IMR-90 (cell line): ENCODE measurements at regions not wholly inside any gene's neighbourhood (a gene's known extent, or its start where the extent isn't known, plus 50 kb on each side); places are given as distances from the start of the nearest gene placed in this dataset.

Experiments used
- ATAC-seq: fragments of 200-7000 bp; cut with Tn5 transposase; 2 replicates; pipeline ENCODE4 v1.9.1; 2020; ENCODE audit warnings: low read depth, mild to moderate bottlenecking, moderate library complexity
- BruUV-seq: library from RNA; stranded (reverse); fragments of 400-500 nt; replicated peaks from 2 replicates; lab custom pipeline; 2021; lab: Mats Ljungman, UMichigan
- CTCF ChIA-PET: fragments of 300-600 bp; formaldehyde crosslinking; extraction: SDS; loops from one replicate; lab custom pipeline; 2021; ENCODE audit warnings: antibody characterized with exemption; lab: Yijun Ruan, JAX
- POLR2A ChIA-PET: fragments of 300-600 bp; sonication (Branson Sonifier 250); formaldehyde crosslinking; loops from one replicate; lab custom pipeline; 2022; ENCODE audit warnings: antibody characterized with exemption; ENCODE audit not compliant: unreplicated experiment; lab: Charles Lee
- DNase-seq: peaks from one replicate; pipeline ENCODE4 v3.0.0; 2013
- H2AFZ ChIP-seq: replicated peaks from 2 replicates; pipeline ENCODE3; 2013; ENCODE audit warnings: low read length, mild to moderate bottlenecking; ENCODE audit not compliant: poor library complexity
- H2AK5ac ChIP-seq: 2 replicates; pipeline ENCODE4 v1.6.1; 2013; ENCODE audit warnings: low read depth, low read length, inconsistent platforms
- H2AK9ac ChIP-seq: replicated peaks from 2 replicates; pipeline ENCODE3; 2013; ENCODE audit warnings: mild to moderate bottlenecking, low read depth, low read length, moderate library complexity; ENCODE audit not compliant: poor library complexity
- H2BK120ac ChIP-seq: 2 replicates; pipeline ENCODE4 v1.6.1; 2013; ENCODE audit warnings: low read depth, low read length, inconsistent platforms
- H2BK15ac ChIP-seq: 3 replicates; pipeline ENCODE4 v1.6.1; 2013; ENCODE audit warnings: low read depth, low read length, inconsistent platforms
- H2BK20ac ChIP-seq: 2 replicates; pipeline ENCODE4 v1.6.1; 2013; ENCODE audit warnings: low read depth, mild to moderate bottlenecking, inconsistent platforms, low read length, moderate library complexity
- H2BK5ac ChIP-seq: 2 replicates; pipeline ENCODE4 v1.6.1; 2013; ENCODE audit warnings: mild to moderate bottlenecking, low read depth, low read length, inconsistent platforms; ENCODE audit not compliant: poor library complexity, severe bottlenecking
- H3K14ac ChIP-seq: replicated peaks from 2 replicates; pipeline ENCODE4 v1.6.1; 2013; ENCODE audit warnings: low read depth, low read length, inconsistent platforms
- H3K18ac ChIP-seq: 2 replicates; pipeline ENCODE4 v1.6.1; 2013; ENCODE audit warnings: low read depth, low read length, control low read depth
- H3K23ac ChIP-seq: 2 replicates; pipeline ENCODE4 v1.6.1; 2013; ENCODE audit warnings: low read depth, low read length, inconsistent platforms
- H3K27ac ChIP-seq: 2 replicates; pipeline ENCODE4 v1.5.1; 2013; ENCODE audit warnings: mild to moderate bottlenecking, control low read depth, low read length; ENCODE audit not compliant: insufficient read depth
- H3K27me3 ChIP-seq: 2 replicates; pipeline ENCODE4 v1.6.1; 2013; ENCODE audit warnings: low read length; ENCODE audit not compliant: control insufficient read depth, insufficient read depth
- H3K36me3 ChIP-seq: 2 replicates; pipeline ENCODE4 v1.6.1; 2013; ENCODE audit warnings: low read length, mixed read lengths; ENCODE audit not compliant: control insufficient read depth, insufficient read depth
- H3K4ac ChIP-seq: 2 replicates; pipeline ENCODE4 v1.6.1; 2013; ENCODE audit warnings: low read depth, low read length, inconsistent platforms
- H3K4me1 ChIP-seq: 2 replicates; pipeline ENCODE4 v1.6.1; 2013; ENCODE audit warnings: low read length, mixed read lengths; ENCODE audit not compliant: control insufficient read depth, insufficient read depth
- H3K4me2 ChIP-seq: 2 replicates; pipeline ENCODE4 v1.6.1; 2013; ENCODE audit warnings: low read depth, mild to moderate bottlenecking, control low read depth, low read length, moderate library complexity
- H3K4me3 ChIP-seq: 2 replicates; pipeline ENCODE4 v1.5.1; 2013; ENCODE audit warnings: low read depth, mild to moderate bottlenecking, control low read depth, low read length, moderate library complexity; ENCODE audit not compliant: insufficient read depth
- H3K56ac ChIP-seq: 2 replicates; pipeline ENCODE4 v1.6.1; 2013; ENCODE audit warnings: low read length, inconsistent platforms; ENCODE audit not compliant: insufficient read depth; ENCODE audit errors: extremely low read depth
- H3K79me1 ChIP-seq, 2 experiments: 2 replicates each; pipeline ENCODE4 v1.6.1; 2013; ENCODE audit warnings: low read length in 2 of 2, inconsistent platforms in 1 of 2, low read depth in 1 of 2
- H3K9ac ChIP-seq: 2 replicates; pipeline ENCODE4 v1.6.1; 2013; ENCODE audit warnings: low read depth, low read length, control low read depth
- H3K9me1 ChIP-seq: 2 replicates; pipeline ENCODE4 v1.6.1; 2013; ENCODE audit warnings: low read length, inconsistent platforms; ENCODE audit not compliant: insufficient read depth
- H3K9me3 ChIP-seq: 2 replicates; pipeline ENCODE4 v1.6.1; 2013; ENCODE audit warnings: low read length; ENCODE audit not compliant: control insufficient read depth, insufficient read depth
- H4K20me1 ChIP-seq: 2 replicates; pipeline ENCODE4 v1.6.1; 2013; ENCODE audit warnings: low read length, inconsistent platforms; ENCODE audit not compliant: insufficient read depth
- H4K5ac ChIP-seq: 2 replicates; pipeline ENCODE4 v1.6.1; 2013; ENCODE audit warnings: mild to moderate bottlenecking, low read depth, low read length, control low read depth
- H4K8ac ChIP-seq, 2 experiments: 2 replicates each; pipeline ENCODE4 v1.6.1; 2013; ENCODE audit warnings: low read depth in 2 of 2, low read length in 2 of 2, control low read depth in 1 of 2, inconsistent platforms in 1 of 2
- H4K91ac ChIP-seq: 2 replicates; pipeline ENCODE4 v1.6.1; 2013; ENCODE audit warnings: low read depth, low read length, inconsistent platforms; ENCODE audit not compliant: insufficient read depth
- BHLHE40 ChIP-seq: fragments of 150-350 bp; IDR thresholded peaks from 2 replicates; pipeline ENCODE4 v1.6.1; 2016; ENCODE audit warnings: mild to moderate bottlenecking, low read depth, low read length
- WGBS, 2 experiments: methylation state at CpG; one replicate each; pipeline versions ENCODE4 v1.1.5 to v1.1.7; 2013; ENCODE audit warnings: missing lambda C conversion rate in 2 of 2; ENCODE audit not compliant: insufficient read length in 1 of 2; ENCODE audit errors: extremely low coverage in 2 of 2; 5-methylcytosine and 5-hydroxymethylcytosine counted together
- dilution Hi-C: fragments of 300-500 bp; cut with HindIII; formaldehyde crosslinking; loops from one replicate; pipeline ENCODE4 v1.14.3; 2018; ENCODE audit warnings: low sequenced_read_pairs; ENCODE audit not compliant: unreplicated experiment
- in situ Hi-C: fragments of 300-500 bp; cut with MboI; formaldehyde crosslinking; loops from 3 replicates; pipeline ENCODE4 v1.14.3; 2019; ENCODE audit warnings: low sequenced_read_pairs, inconsistent platforms, mixed read lengths
- intact Hi-C: fragments of 100-400 bp; cut with micrococcal nuclease; formaldehyde crosslinking; loops from 2 replicates; pipeline ENCODE4 v1.10.0; 2022

DNA sequence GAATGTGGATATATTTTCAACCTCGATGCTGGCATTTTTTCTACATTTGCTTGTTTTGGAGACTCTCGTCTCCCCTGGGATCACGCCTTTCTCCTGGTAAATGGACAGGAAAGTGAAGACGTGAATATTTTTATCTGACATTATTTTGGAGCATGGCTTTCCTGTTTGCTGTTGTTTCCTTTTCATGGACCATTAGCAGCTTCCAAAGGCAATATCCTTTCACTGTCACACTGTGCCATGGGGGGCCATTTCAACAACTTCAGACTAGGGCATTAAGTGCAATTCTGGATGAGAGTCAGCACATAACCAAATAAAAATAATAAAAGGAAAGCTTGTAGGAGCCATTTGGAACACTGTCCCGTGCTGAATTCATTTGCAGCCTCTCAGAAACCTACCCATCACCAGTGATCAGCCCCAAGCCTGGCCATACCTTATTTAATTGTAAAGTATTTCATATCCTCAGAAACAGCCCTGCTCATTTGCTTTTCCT lies 75.9 kb upstream of the NEUROD6 start:
- no peaks in the 10 kb centered on the region for H3K36me3 ChIP-seq
- no peaks in the 10 kb centered on the region for H3K79me1 ChIP-seq
- H4K5ac ChIP-seq, result no peak overlapping the region
- WGBS, 2 experiments, result no CpG with 5 or more reads among the region's 5 CpGs
- H3K14ac ChIP-seq, result no peak overlapping the region
- POLR2A ChIA-PET, result no interaction called here
- no peaks in the 10 kb centered on the region for H3K4me1 ChIP-seq
- no peak overlapping the region for H3K18ac ChIP-seq
- no peak overlapping the region for H3K4ac ChIP-seq
- H3K9me1 ChIP-seq, result no peaks in the 10 kb centered on the region
- no peak overlapping the region for H3K27ac ChIP-seq
- no peaks in the 10 kb centered on the region for H3K27me3 ChIP-seq
- H2BK15ac ChIP-seq, result no peak overlapping the region
- H2BK5ac ChIP-seq, result no peak overlapping the region
- H2AFZ ChIP-seq, result no peak overlapping the region
- no peak overlapping the region for H3K4me2 ChIP-seq
- H4K20me1 ChIP-seq, result no peaks in the 10 kb centered on the region
- TF ChIP-seq BHLHE40, result no peak
- H3K9ac ChIP-seq, result no peak overlapping the region
- no peak overlapping the region for H4K8ac ChIP-seq
- no peak overlapping the region for H3K56ac ChIP-seq
- DNase-seq (no peak), ATAC-seq (no peak)
- no TSS peak for BruUV-seq
- H2AK5ac ChIP-seq, result no peak overlapping the region
- H2AK9ac ChIP-seq, result no peak overlapping the region
- no peak overlapping the region for H3K4me3 ChIP-seq
- intact Hi-C loops, result no loop called here
- H2BK120ac ChIP-seq, result no peak overlapping the region
- no peak overlapping the region for H3K23ac ChIP-seq
- in situ Hi-C loops, result no loop called here
- no peak overlapping the region for H4K91ac ChIP-seq
- CTCF ChIA-PET, result interaction anchor here (1.5 kb wide), 1 partner anchor 27 kb away, joined by 4 read pairs; no protein-coding TSS in a partner anchor
- dilution Hi-C loops, result no loop called here
- H3K9me3 ChIP-seq, result no peaks in the 10 kb centered on the region
- no peak overlapping the region for H2BK20ac ChIP-seq
